ENCODE measurements at regions not wholly inside any gene's neighbourhood (a gene's known extent, or its start where the extent isn't known, plus 50 kb on each side); places are given as distances from the start of the nearest gene placed in this dataset.

DNA sequence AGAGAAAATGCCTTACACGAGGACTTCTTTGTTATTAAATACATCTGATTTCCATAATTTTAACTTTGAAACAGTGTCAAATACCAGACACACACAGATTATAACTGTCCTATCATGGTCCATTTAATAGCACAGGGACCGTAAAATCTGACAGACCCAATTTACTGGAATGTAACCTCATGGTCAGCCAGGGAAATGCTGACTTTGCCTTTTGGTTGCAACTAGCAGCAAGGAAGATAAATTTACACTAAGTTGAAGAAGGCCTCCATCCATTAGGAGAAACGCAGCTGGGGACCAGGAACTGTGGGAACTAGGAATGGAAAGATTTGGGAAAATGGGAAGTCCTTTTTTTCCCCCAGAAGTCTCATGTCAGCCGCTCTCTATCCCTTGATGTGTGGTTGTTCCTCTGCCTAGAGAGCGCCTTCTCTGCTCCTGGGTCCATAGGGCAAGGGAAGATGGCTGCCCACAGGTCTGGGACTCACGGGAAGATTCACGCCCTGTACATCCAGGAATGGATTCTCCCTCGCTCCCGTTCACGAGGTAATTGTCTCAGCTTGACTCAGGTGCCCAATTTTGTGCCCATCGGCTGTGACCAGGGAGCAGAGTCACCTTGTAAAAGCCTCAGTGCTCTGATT is 74.6 kb upstream of the L3MBTL3 start:
- BruUV-seq (replicated peaks): no TSS peak
- dilution Hi-C loops (cut with HindIII; ENCODE audit: low sequenced_read_pairs, unreplicated experiment): no loop called here
- Histone ChIP-seq H3K9me3 (ENCODE audit: control insufficient read depth, insufficient read depth, low read length) (no peaks in the 10 kb centered on the region), H4K91ac (ENCODE audit: insufficient read depth, low read depth, low read length) (no peak overlapping the region), H3K14ac (replicated peaks; ENCODE audit: low read depth, low read length) (no peak overlapping the region), H2AFZ (replicated peaks; ENCODE audit: low read length, poor library complexity) (peak overlapping the region; percentile 68), H2BK15ac (ENCODE audit: low read depth, low read length) (no peak overlapping the region), H2BK5ac (ENCODE audit: low read depth, low read length, poor library complexity, severe bottlenecking) (no peak overlapping the region), H4K8ac (ENCODE audit: low read depth in 2 of 2, low read length in 2 of 2) (no peak overlapping the region), H3K56ac (ENCODE audit: extremely low read depth, insufficient read depth, low read length) (no peak overlapping the region), H4K20me1 (ENCODE audit: insufficient read depth, low read length) (no peaks in the 10 kb centered on the region), H3K23ac (ENCODE audit: low read depth, low read length) (no peak overlapping the region), H3K36me3 (ENCODE audit: control insufficient read depth, insufficient read depth, low read length) (no peaks in the 10 kb centered on the region), H2BK120ac (ENCODE audit: low read depth, low read length) (no peak overlapping the region), H3K4me1 (ENCODE audit: control insufficient read depth, insufficient read depth, low read length) (no peaks in the 10 kb centered on the region), H3K27ac (ENCODE audit: insufficient read depth, low read length) (no peak overlapping the region), H3K9ac (ENCODE audit: low read depth, low read length) (no peak overlapping the region), H3K4me2 (ENCODE audit: low read depth, low read length) (no peak overlapping the region), H4K5ac (ENCODE audit: low read depth, low read length) (no peak overlapping the region), H3K9me1 (ENCODE audit: insufficient read depth, low read length) (peaks cover 3% of the 10 kb centered on the region), H3K79me1 (ENCODE audit: low read depth in 1 of 2, low read length in 2 of 2) (no peaks in the 10 kb centered on the region), H3K18ac (ENCODE audit: low read depth, low read length) (no peak overlapping the region), H2AK9ac (replicated peaks; ENCODE audit: low read depth, low read length, poor library complexity) (no peak overlapping the region), H2BK20ac (ENCODE audit: low read depth, low read length) (no peak overlapping the region), H3K4ac (ENCODE audit: low read depth, low read length) (no peak overlapping the region), H3K4me3 (ENCODE audit: insufficient read depth, low read depth, low read length) (no peak overlapping the region), H3K27me3 (ENCODE audit: control insufficient read depth, insufficient read depth, low read length) (no peaks in the 10 kb centered on the region), H2AK5ac (ENCODE audit: low read depth, low read length) (no peak overlapping the region)
- ChIA-PET POLR2A (ENCODE audit: unreplicated experiment) (no interaction called here), CTCF (interaction anchor here (0.9 kb wide), 1 partner anchor 29 kb away, joined by 4 read pairs; no protein-coding TSS in a partner anchor)
- intact Hi-C loops (cut with micrococcal nuclease): no loop called here
- in situ Hi-C loops (cut with MboI; ENCODE audit: low sequenced_read_pairs): no loop called here
- DNase-seq: no peak
- ATAC-seq (ENCODE audit: low read depth): no peak
- TF ChIP-seq MAFK (IDR thresholded peaks at IDR 0.05; ENCODE audit: low read depth, low read length): peak; percentile 68
- TF ChIP-seq, protein P1, sequence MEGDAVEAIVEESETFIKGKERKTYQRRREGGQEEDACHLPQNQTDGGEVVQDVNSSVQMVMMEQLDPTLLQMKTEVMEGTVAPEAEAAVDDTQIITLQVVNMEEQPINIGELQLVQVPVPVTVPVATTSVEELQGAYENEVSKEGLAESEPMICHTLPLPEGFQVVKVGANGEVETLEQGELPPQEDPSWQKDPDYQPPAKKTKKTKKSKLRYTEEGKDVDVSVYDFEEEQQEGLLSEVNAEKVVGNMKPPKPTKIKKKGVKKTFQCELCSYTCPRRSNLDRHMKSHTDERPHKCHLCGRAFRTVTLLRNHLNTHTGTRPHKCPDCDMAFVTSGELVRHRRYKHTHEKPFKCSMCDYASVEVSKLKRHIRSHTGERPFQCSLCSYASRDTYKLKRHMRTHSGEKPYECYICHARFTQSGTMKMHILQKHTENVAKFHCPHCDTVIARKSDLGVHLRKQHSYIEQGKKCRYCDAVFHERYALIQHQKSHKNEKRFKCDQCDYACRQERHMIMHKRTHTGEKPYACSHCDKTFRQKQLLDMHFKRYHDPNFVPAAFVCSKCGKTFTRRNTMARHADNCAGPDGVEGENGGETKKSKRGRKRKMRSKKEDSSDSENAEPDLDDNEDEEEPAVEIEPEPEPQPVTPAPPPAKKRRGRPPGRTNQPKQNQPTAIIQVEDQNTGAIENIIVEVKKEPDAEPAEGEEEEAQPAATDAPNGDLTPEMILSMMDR (conservative IDR thresholded peaks at IDR 0.05; ENCODE audit: low read depth, low read length): no peak
- no peak for TF ChIP-seq CEBPB (IDR thresholded peaks at IDR 0.05; ENCODE audit: low read depth, low read length)
- TF ChIP-seq, protein P2, sequence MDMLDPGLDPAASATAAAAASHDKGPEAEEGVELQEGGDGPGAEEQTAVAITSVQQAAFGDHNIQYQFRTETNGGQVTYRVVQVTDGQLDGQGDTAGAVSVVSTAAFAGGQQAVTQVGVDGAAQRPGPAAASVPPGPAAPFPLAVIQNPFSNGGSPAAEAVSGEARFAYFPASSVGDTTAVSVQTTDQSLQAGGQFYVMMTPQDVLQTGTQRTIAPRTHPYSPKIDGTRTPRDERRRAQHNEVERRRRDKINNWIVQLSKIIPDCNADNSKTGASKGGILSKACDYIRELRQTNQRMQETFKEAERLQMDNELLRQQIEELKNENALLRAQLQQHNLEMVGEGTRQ (IDR thresholded peaks at IDR 0.05; ENCODE audit: low read depth, low read length): no peak
- WGBS, 2 experiments (ENCODE audit: extremely low coverage in 2 of 2, insufficient read length in 1 of 2): 91% methylated on average over 6 of the region's 11 CpGs; no CpG with 5 or more reads in 1 of the 2 experiments

Data from IMR-90 (cell line).